ENCODE measurements at regions not wholly inside any gene's neighbourhood (a gene's known extent, or its start where the extent isn't known, plus 50 kb on each side); places are given as distances from the start of the nearest gene placed in this dataset.
"Not testable (repeated sequence)": the region's sequence is repeated elsewhere in the genome, so short reads cannot be mapped to it uniquely, and the experiment has no call there.

DNA sequence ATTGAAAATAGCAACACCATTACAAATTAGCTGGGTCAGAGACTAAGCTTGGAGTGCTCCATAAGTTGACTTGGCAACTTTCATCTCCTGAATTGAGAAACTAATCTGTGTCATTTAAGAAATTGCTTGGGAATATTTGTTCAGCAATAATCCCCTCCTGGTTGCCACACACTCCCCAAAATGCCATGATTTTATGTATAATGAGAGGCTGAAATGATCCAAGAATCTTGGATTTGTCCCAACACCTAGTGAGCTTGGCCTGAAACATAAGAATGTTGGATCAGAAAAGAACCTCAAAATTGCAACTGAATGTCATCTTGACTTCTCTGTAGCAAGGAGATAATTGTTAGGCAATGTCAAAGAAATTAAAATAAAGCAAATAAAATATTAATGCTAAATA, 805.9 kb upstream of the ADAMTS5 start:
- Histone ChIP-seq H3K9me2 (replicated peaks; ENCODE audit: control insufficient read depth, low read length) (no peaks in the 10 kb centered on the region), H3K4me3 (ENCODE audit: low read length) (no peak overlapping the region), H3K27me3 (ENCODE audit: control insufficient read depth, low read length) (no peaks in the 10 kb centered on the region), H4K20me1 (ENCODE audit: control insufficient read depth, insufficient read depth, low read depth, low read length) (no peaks in the 10 kb centered on the region), H3K27ac (ENCODE audit: low read depth, low read length) (no peak overlapping the region), H3K4me1 (ENCODE audit: control insufficient read depth, low read length) (no peaks in the 10 kb centered on the region), H3K36me3 (ENCODE audit: control insufficient read depth, low read length) (no peaks in the 10 kb centered on the region), H3F3A (ENCODE audit: control insufficient read depth, insufficient read depth) (no peaks in the 10 kb centered on the region), H3K4me2 (ENCODE audit: low read length) (no peak overlapping the region), H3K9me3 (ENCODE audit: control insufficient read depth, insufficient read depth, low read length) (peaks cover 8% of the 10 kb centered on the region; the same call in 1 of the 2 replicates), H3K79me2 (ENCODE audit: control insufficient read depth, low read length) (no peaks in the 10 kb centered on the region)
- TF ChIP-seq EZH2phosphoT487 (IDR thresholded peaks at IDR 0.05; ENCODE audit: borderline replicate concordance, low read length) = no peak
- TF ChIP-seq, protein P1, sequence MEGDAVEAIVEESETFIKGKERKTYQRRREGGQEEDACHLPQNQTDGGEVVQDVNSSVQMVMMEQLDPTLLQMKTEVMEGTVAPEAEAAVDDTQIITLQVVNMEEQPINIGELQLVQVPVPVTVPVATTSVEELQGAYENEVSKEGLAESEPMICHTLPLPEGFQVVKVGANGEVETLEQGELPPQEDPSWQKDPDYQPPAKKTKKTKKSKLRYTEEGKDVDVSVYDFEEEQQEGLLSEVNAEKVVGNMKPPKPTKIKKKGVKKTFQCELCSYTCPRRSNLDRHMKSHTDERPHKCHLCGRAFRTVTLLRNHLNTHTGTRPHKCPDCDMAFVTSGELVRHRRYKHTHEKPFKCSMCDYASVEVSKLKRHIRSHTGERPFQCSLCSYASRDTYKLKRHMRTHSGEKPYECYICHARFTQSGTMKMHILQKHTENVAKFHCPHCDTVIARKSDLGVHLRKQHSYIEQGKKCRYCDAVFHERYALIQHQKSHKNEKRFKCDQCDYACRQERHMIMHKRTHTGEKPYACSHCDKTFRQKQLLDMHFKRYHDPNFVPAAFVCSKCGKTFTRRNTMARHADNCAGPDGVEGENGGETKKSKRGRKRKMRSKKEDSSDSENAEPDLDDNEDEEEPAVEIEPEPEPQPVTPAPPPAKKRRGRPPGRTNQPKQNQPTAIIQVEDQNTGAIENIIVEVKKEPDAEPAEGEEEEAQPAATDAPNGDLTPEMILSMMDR (IDR thresholded peaks at IDR 0.05; ENCODE audit: low read depth, low read length, poor library complexity, severe bottlenecking) = no peak

DNA sequence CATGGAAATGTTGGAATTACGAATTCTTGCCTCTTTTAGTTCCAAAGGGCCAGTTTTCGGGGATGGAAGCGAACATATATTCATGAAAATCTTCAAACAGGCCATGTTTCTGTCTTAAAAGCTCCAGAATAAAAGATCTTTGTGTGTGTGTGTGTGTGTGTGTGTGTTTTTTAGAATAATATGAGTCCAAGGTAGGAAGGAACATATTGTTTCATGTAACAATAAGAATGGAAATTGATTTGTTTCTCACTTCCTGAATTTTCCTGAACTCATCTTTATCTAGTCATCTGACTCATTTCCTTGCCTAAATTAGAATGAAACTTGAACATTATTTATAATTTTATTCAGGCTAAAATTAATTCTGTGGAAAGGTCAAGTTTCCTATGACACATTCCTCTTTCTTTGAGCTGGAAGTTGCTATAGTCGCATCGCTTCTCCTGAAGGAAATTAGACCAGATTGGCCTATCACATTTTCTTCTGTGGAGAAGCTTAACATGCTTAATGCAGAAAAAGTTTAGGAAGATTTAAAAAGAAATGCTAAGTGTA, 805.1 kb upstream of the ADAMTS5 start:
- no peaks in the 10 kb centered on the region for H3F3A ChIP-seq (ENCODE audit: control insufficient read depth, insufficient read depth)
- H3K4me1 ChIP-seq (ENCODE audit: control insufficient read depth, low read length) = no peaks in the 10 kb centered on the region
- TF ChIP-seq EZH2phosphoT487 (IDR thresholded peaks at IDR 0.05; ENCODE audit: borderline replicate concordance, low read length) = no peak
- TF ChIP-seq, protein P1 (IDR thresholded peaks at IDR 0.05; ENCODE audit: low read depth, low read length, poor library complexity, severe bottlenecking) = no peak
- no peak overlapping the region for H3K27ac ChIP-seq (ENCODE audit: low read depth, low read length)
- no peaks in the 10 kb centered on the region for H3K27me3 ChIP-seq (ENCODE audit: control insufficient read depth, low read length)
- no peak overlapping the region for H3K4me3 ChIP-seq (ENCODE audit: low read length)
- H3K36me3 ChIP-seq (ENCODE audit: control insufficient read depth, low read length) = no peaks in the 10 kb centered on the region
- H3K79me2 ChIP-seq (ENCODE audit: control insufficient read depth, low read length) = no peaks in the 10 kb centered on the region
- H3K9me2 ChIP-seq (replicated peaks; ENCODE audit: control insufficient read depth, low read length) = no peaks in the 10 kb centered on the region
- no peak overlapping the region for H3K4me2 ChIP-seq (ENCODE audit: low read length)
- peaks cover 2% of the 10 kb centered on the region; the same call in 1 of the 2 replicates for H3K9me3 ChIP-seq (ENCODE audit: control insufficient read depth, insufficient read depth, low read length)
- no peaks in the 10 kb centered on the region for H4K20me1 ChIP-seq (ENCODE audit: control insufficient read depth, insufficient read depth, low read depth, low read length)

DNA sequence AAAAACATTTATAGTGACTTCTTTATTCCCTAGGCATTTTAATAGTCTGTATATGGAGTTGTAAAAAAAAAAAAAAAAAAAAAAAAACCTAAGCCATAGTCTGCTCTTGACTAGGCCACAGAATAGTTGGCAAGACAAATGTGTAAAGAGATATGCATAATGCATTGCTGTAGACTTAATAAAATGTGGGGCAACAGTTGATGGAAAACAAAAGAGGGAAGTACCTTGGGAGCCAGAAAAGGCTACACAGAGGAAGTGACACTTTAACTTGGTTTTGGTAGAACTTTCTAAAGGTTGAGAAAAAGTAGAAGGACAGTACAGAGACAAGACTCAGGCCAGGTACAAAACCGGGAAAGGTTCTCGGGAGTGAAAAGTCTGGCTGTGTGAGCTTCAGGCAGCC, 802.9 kb upstream of the ADAMTS5 start:
- Histone ChIP-seq H3K36me3 (ENCODE audit: control insufficient read depth, low read length) (no peaks in the 10 kb centered on the region), H3K4me2 (ENCODE audit: low read length) (no peak overlapping the region), H3K4me3 (ENCODE audit: low read length) (no peak overlapping the region), H3K9me3 (ENCODE audit: control insufficient read depth, insufficient read depth, low read length) (no peaks in the 10 kb centered on the region), H3F3A (ENCODE audit: control insufficient read depth, insufficient read depth) (no peaks in the 10 kb centered on the region), H3K27ac (ENCODE audit: low read depth, low read length) (no peak overlapping the region), H4K20me1 (ENCODE audit: control insufficient read depth, insufficient read depth, low read depth, low read length) (no peaks in the 10 kb centered on the region), H3K79me2 (ENCODE audit: control insufficient read depth, low read length) (no peaks in the 10 kb centered on the region), H3K9me2 (replicated peaks; ENCODE audit: control insufficient read depth, low read length) (no peaks in the 10 kb centered on the region), H3K4me1 (ENCODE audit: control insufficient read depth, low read length) (no peaks in the 10 kb centered on the region), H3K27me3 (ENCODE audit: control insufficient read depth, low read length) (no peaks in the 10 kb centered on the region)
- TF ChIP-seq EZH2phosphoT487 (IDR thresholded peaks at IDR 0.05; ENCODE audit: borderline replicate concordance, low read length) = no peak
- TF ChIP-seq, protein P1 (IDR thresholded peaks at IDR 0.05; ENCODE audit: low read depth, low read length, poor library complexity, severe bottlenecking) = no peak

DNA sequence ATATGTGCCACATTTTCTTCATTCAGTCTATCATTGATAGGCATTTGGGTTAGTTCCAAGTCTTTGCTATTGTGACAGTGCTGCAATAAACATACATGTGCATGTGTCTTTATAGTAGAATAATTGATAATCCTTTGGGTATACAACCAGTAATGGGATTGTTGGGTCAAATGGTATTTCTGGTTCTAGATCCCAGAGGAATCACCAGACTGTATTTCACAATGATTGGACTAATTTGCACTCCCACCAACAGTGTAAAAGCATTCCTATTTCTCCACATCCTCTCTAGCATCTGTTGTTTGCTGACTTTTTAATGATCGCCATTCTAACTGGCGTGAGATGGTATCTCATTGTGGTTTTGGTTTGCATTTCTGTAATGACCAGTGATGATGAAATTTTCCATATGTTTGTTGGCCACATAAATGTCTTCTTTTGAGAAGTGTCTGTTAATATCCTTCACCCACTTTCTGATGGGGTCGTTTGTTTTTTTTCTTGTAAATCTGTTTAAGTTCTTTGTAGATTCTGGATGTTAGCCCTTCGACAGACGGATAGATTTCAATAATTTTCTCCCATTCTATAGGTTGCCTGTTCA, 801.3 kb upstream of the ADAMTS5 start:
- not testable (repeated sequence) for H3K4me1 ChIP-seq (ENCODE audit: control insufficient read depth, low read length); H3K36me3 ChIP-seq (ENCODE audit: control insufficient read depth, low read length)

More for the DNA sequence above, 801.3 kb upstream of the ADAMTS5 start:
- H4K20me1 ChIP-seq (ENCODE audit: control insufficient read depth, insufficient read depth, low read depth, low read length); H3K27me3 ChIP-seq (ENCODE audit: control insufficient read depth, low read length); H3K9me2 ChIP-seq (replicated peaks; ENCODE audit: control insufficient read depth, low read length); H3F3A ChIP-seq (ENCODE audit: control insufficient read depth, insufficient read depth); H3K79me2 ChIP-seq (ENCODE audit: control insufficient read depth, low read length); H3K4me2 ChIP-seq (ENCODE audit: low read length); H3K4me3 ChIP-seq (ENCODE audit: low read length); H3K9me3 ChIP-seq (ENCODE audit: control insufficient read depth, insufficient read depth, low read length); H3K27ac ChIP-seq (ENCODE audit: low read depth, low read length): not testable (repeated sequence)
